Left cardiac atrium (tissue), 4 donors: ENCODE measurements at regions not wholly inside any gene's neighbourhood (a gene's known extent, or its start where the extent isn't known, plus 50 kb on each side); places are given as distances from the start of the nearest gene placed in this dataset.
"Not testable (repeated sequence)": the region's sequence is repeated elsewhere in the genome, so short reads cannot be mapped to it uniquely, and the experiment has no call there.

Experiments used
- ATAC-seq, 2 donors: fragments of 200-7000 bp; cut with Tn5 transposase; one replicate each; pipeline ENCODE4 v1.9.1; 2020; ENCODE audit warnings: mild to moderate bottlenecking in 2 of 2, moderate library complexity in 2 of 2
- DNase-seq: peaks from one replicate; pipeline ENCODE4 v3.0.0-alpha.2; 2020
- intact Hi-C, 2 donors: fragments of 100-400 bp; cut with DNase I; formaldehyde crosslinking; loops; one replicate each; pipeline versions ENCODE4 v1.14.1 to v1.15.1; 2022 to 2023
- donor health status: DM: no; HTN: yes; CAD: no.
- donor health status: DM: no; HTN: yes; CAD: no; lungs with severe emphysema.
- donor health status: DM: yes; HTN: yes; CAD: no.
- donor health status: Dilated cardiomyopathy.

DNA sequence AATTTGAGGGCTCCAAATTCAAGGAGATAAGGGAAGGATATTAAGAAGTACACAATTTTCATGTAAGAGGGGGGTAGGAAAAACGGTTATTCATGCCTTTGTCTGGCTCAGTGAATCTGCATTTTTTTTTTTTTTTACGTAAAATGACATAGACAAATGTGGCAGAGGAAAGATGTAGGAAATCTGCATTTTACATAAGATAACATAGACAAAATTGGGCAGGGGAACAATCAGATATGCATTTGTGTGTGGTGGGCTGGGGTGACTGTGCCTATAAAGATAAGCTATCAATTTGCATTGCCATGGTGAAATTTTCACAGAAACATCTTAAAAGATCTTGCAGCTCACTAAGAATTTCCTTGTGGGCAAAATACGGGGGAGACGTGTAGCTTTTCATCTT lies 92.7 kb upstream of the GPR141 start:
- no peak for DNase-seq
- intact Hi-C loops = no loop called here
- ATAC-seq = no peak

DNA sequence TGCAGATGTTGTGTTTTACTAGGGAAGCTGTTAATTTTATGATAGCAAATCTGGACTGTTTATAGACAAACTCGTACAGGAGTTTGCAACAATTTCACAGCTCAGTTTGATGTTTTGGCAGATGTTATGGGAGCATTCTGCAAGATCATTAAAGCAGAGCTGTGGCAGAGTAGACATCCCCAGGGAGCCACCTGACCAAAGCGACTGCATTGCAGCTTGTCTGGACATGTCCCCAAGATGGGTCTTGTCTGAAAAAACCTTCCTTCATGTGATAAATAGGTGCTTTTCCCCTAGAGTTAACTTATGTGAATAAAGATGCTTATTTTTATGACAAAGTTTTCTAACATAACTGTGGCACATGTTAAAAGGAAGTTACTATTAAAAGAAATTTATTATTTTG lies 91.2 kb upstream of the GPR141 start:
- ATAC-seq = no peak
- no peak for DNase-seq
- intact Hi-C loops = no loop called here

DNA sequence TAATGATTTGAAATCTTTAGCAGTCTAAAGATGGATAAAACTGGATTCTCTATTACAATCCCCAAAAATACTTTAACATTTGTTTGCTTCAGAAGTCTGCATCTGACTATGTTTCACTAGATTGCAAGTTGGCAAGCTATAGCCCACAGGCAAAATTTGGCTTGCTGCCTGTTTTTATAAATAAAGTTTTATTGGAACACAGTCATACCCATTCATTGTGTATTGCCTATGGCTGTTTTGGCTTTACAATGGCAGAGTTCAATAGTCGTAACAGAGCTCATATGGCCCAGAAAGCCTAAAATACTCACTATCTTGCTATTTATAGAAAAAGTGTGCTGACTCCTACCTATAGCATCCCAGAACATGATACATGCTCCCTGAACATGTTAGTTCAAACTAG lies 89.0 kb upstream of the GPR141 start:
- DNase-seq (no peak), ATAC-seq (no peak)
- intact Hi-C loops = no loop called here

DNA sequence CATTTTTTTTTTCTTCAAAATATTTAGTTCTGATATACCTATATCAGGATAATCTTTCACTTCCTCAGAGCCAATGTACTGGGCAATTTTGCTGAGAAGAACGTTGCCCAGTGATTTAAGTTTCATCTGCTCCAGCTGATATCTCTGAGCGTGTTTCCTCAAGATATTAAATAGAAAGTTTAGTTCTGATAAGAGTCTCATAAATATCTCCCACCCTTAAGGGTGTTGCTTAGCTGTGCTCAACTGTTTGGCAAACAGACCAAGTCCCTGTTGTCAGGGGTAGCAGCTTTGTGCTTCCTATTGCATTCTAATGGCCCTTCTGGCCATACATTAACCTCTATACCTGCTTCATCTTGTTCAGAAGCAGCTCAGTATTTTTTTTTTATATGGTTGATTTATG lies 84.7 kb upstream of the GPR141 start:
- DNase-seq = no peak
- intact Hi-C loops = no loop called here

DNA sequence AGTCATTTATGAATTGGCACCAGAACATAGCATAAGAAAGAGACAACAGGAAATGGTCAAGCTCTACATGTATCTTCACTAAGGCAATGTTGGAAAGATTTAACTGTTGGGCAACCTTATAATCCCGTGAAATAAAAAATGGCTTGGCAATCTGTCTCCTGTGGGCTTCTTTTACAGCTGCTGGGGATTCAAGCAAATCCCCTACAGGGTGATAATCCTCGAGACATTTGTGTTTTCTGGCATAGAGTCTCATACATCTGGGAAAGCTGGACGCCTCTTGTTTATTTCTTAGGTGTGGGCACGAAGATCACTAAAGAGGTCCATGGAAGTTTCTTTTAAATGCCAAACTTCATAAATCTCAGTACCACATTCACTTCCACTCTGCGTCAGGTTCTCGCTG lies 82.2 kb upstream of the GPR141 start:
- no peak for ATAC-seq
- intact Hi-C loops = no loop called here

More for the DNA sequence above, 84.7 kb upstream of the GPR141 start:
- ATAC-seq = no peak

DNA sequence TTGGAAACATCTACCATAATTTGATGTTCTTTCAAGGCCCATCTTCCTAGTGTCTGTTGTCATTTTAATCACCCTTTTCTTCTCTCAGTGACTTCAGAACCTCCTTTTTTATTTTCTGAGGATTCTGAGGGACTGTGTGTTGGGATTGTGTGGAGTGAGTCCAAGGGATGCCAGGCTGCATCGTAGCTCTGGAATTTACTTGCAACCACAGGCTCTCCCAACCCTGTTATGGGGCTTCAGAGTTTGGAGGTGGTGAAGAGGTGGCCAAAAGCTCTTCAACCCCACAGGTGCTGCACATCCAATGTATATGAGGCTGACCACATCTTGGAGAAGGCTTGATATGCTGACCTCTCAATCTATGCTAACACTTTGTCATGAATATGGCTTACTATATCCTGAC lies 79.5 kb upstream of the GPR141 start:
- DNase-seq (no peak), ATAC-seq (no peak)
- intact Hi-C loops = no loop called here

More for the DNA sequence above, 82.2 kb upstream of the GPR141 start:
- no peak for DNase-seq

DNA sequence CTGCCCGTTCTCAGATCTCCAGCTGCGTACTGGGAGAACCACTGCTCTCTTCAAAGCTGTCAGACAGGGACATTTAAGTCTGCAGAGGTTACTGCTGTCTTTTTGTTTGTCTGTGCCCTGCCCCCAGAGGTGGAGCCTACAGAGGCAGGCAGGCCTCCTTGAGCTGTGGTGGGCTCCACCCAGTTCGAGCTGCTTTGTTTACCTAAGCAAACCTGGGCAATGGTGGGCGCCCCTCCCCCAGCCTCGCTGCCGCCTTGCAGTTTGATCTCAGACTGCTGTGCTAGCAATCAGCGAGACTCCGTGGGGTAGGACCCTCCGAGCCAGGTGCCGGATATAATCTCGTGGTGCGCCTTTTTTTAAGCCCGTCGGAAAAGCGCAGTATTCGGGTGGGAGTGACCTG lies 66.2 kb upstream of the GPR141 start:
- intact Hi-C loops, DNase-seq, ATAC-seq: not testable (repeated sequence)

DNA sequence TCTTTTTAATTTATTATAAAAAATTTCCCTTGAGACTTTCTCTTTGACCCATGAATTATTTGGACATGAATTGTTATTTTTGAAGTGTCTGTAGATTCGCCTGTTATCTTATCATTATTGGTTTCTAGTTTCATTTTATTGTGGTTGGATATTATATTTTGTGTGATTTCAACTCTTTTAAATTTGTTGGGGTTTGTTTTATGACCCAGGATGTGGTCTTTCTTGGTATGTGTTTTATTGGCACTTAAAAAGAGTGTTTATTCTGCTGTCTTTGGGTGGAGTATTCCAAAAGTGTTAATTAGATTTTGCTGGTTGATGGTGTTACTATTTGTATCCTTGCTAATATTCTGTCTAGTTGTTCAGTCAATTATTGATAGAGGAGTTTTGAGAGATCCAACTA lies 50.5 kb upstream of the GPR141 start:
- DNase-seq (no peak), ATAC-seq (no peak)
- intact Hi-C loops = no loop called here
